ENCODE measurements at regions not wholly inside any gene's neighbourhood (a gene's known extent, or its start where the extent isn't known, plus 50 kb on each side); places are given as distances from the start of the nearest gene placed in this dataset.

DNA sequence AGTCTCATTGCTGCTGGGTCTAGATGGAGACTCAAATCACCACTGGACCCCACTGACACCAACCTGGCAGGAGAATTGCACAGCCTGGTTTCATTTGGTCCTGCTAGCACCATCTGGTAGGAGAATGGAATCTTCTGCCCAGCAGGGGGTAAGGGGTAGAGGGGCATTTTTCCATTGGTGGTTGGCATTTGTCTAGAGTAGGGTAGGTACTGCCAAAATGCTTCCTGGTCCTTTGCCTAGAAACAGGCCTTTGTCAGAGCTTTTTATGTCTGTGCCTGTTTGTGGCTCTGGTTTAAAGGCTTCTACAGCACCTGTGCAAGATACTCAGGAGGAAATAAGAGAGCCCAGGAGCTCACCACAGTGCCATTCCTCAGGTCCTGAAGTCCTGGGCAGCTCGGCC is 121.3 kb downstream of the KCTD12 start:
- no peak overlapping the region for H3K4me3 ChIP-seq (ENCODE audit: low read length)
- TF ChIP-seq, protein P1, sequence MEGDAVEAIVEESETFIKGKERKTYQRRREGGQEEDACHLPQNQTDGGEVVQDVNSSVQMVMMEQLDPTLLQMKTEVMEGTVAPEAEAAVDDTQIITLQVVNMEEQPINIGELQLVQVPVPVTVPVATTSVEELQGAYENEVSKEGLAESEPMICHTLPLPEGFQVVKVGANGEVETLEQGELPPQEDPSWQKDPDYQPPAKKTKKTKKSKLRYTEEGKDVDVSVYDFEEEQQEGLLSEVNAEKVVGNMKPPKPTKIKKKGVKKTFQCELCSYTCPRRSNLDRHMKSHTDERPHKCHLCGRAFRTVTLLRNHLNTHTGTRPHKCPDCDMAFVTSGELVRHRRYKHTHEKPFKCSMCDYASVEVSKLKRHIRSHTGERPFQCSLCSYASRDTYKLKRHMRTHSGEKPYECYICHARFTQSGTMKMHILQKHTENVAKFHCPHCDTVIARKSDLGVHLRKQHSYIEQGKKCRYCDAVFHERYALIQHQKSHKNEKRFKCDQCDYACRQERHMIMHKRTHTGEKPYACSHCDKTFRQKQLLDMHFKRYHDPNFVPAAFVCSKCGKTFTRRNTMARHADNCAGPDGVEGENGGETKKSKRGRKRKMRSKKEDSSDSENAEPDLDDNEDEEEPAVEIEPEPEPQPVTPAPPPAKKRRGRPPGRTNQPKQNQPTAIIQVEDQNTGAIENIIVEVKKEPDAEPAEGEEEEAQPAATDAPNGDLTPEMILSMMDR (conservative IDR thresholded peaks at IDR 0.05; ENCODE audit: low read depth, low read length): no peak

DNA sequence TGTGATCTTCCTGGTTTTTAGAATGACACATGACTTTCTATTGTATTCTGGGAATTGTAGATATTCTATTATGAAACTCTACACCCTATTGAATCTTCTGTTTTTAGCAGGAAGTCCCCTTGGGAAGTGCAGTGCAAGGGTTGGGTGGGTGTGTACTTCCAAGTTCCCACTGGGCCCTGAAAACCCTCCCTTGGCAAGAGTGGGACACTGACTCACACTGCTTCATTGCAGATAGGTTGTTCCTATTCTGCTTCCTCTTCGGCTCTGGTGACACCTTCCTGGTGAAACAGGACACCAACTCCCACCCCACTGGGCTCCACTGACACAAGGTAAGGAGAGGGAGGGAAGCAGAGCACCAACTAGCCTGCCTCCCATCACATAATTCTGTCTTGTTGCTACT is 121.8 kb downstream of the KCTD12 start:
- no peak for DNase-seq (ENCODE audit: low read depth)
- TF ChIP-seq, protein P1 (conservative IDR thresholded peaks at IDR 0.05; ENCODE audit: low read depth, low read length): no peak
- no peak overlapping the region for H3K4me3 ChIP-seq (ENCODE audit: low read length)

More for the DNA sequence above, 121.3 kb downstream of the KCTD12 start:
- no peak for DNase-seq (ENCODE audit: low read depth)

DNA sequence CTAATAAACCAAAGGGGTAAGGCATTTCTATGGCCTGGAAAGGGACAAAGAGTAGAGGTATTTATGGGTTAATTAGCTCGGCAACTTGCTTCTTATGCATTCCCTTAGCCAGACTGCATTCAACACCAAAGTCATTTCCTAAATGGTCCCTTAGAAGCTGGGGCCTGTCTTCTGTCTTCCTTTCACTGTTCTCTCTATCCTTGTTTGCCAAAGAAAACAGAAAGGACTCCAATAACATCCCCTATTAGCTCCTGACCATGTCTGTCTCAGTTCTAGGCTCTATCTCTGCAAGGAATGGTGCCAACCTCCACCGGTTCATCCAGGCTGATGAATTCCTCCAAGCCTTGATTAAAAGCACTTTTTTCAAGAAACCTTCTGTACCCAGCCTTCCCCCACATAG is 123.5 kb downstream of the KCTD12 start:
- H3K4me3 ChIP-seq (ENCODE audit: low read length): no peak overlapping the region
- DNase-seq (ENCODE audit: low read depth): no peak
- TF ChIP-seq, protein P1 (conservative IDR thresholded peaks at IDR 0.05; ENCODE audit: low read depth, low read length): no peak

DNA sequence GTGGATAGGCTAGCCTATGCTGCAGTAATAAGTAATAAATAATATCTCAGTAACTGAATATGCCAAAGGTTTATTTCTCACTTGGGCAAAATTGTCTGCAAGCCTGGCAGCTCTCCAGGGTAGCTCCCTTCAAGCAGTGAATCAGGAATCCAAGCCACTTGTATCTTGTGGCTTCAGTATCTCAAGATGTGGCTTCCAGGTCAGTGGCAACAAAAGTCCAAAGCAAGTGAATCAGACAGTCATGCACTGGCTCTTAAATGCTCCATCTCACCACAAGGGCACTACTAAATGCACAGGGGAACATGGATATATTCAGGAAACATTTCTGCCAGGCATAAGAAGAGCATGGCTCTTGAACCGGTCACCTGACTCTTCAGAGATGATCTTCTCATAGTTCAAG is 126.3 kb downstream of the KCTD12 start:
- no peak for DNase-seq (ENCODE audit: low read depth)
- no peak overlapping the region for H3K4me3 ChIP-seq (ENCODE audit: low read length)
- TF ChIP-seq, protein P1 (conservative IDR thresholded peaks at IDR 0.05; ENCODE audit: low read depth, low read length): no peak

DNA sequence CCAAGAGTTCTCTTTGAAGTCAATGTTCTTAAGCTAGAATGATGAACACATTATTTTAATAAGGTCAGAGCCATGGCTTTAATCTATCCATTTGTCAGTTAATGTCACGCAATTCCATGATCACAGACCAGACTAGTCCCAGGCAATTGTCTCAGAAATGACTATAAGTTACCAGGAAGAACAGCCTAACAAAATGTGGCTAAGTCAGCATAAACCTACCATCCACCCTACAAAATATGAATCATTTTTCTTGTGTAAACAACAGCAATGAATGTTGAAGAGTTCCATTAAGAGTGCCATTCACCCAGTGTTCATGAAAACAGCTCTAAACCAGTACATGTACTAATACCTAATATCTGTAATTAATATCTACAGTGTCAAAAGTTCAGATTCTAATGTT is 127.5 kb downstream of the KCTD12 start:
- H3K4me3 ChIP-seq (ENCODE audit: low read length): no peak overlapping the region
- no peak for DNase-seq (ENCODE audit: low read depth)
- TF ChIP-seq, protein P1 (conservative IDR thresholded peaks at IDR 0.05; ENCODE audit: low read depth, low read length): no peak

DNA sequence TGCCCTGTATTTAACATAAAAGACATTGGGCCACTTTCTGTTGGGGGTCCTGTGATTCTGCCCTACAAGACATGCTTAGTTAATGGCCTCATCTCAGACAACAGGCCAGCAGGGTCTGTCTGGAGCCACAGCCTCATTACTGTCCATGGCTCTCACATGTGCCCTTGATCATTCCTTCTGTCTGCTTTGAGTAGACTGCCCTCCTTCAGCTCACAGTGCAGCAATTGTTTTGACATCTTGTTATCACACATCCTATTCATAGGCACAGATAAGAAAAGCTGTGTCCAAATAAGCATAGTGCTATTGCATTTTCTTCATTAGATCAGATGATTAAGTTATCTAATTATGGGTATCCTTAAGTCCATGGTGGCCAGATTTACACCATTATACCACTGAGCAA is 127.9 kb downstream of the KCTD12 start:
- TF ChIP-seq, protein P1 (conservative IDR thresholded peaks at IDR 0.05; ENCODE audit: low read depth, low read length): no peak
- no peak overlapping the region for H3K4me3 ChIP-seq (ENCODE audit: low read length)

DNA sequence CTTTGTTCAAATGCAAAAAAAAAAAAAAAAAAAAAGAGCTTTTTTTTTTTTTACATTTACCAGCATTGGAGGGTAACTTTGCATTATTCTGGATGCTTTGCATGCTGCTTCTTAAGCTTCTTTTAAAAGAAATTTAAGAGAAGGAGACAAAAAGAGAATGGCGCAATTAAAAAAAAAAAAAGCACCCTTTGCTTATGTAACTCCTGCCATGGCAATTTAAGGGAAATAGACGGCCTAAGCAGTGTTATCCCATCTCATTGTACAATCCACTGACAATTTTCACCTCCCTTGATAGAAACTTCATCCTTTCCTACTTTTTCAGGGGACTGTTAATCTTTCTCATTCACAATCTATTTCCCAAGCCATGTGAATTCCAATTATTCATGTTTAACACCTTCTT is 129.8 kb downstream of the KCTD12 start:
- no peak overlapping the region for H3K4me3 ChIP-seq (ENCODE audit: low read length)
- TF ChIP-seq, protein P1 (conservative IDR thresholded peaks at IDR 0.05; ENCODE audit: low read depth, low read length): no peak
- no peak for DNase-seq (ENCODE audit: low read depth)

More for the DNA sequence above, 127.9 kb downstream of the KCTD12 start:
- DNase-seq (ENCODE audit: low read depth): no peak
